GM19351 (cell line): ENCODE measurements at regions not wholly inside any gene's neighbourhood (a gene's known extent, or its start where the extent isn't known, plus 50 kb on each side); places are given as distances from the start of the nearest gene placed in this dataset.

ENCODE experiments used
- ATAC-seq: cut with Tn5 transposase; IDR thresholded peaks from one replicate; pipeline ENCODE4 v1.9.1; 2021; ENCODE audit warnings: mild to moderate bottlenecking, moderate library complexity; ENCODE audit not compliant: unreplicated experiment

- ATAC-seq, result no peak
These were observed 64.4 kb downstream of the DIO2 start for GRCh38 chr14:80146941-80147340.

- ATAC-seq, result no peak
These were observed 74.9 kb downstream of the DIO2 start for GRCh38 chr14:80136358-80136757.

GRCh38 chr14:80135305-80136088 is 75.8 kb downstream of the DIO2 start:
- ATAC-seq, result no peak

GRCh38 chr14:80134321-80134720 is 77.0 kb downstream of the DIO2 start:
- ATAC-seq, result no peak

- ATAC-seq, result no peak
These were observed 77.8 kb downstream of the DIO2 start for GRCh38 chr14:80133457-80133856.

- ATAC-seq, result no peak
These were observed 83.8 kb downstream of the DIO2 start for GRCh38 chr14:80127466-80127865.

GRCh38 chr14:80124794-80125193 is 86.5 kb downstream of the DIO2 start:
- no peak for ATAC-seq

GRCh38 chr14:80117876-80118275 is 93.4 kb downstream of the DIO2 start:
- ATAC-seq, result no peak

- ATAC-seq, result no peak
These were observed 95.1 kb downstream of the DIO2 start for GRCh38 chr14:80116157-80116556.

- ATAC-seq, result no peak
These were observed 100.6 kb downstream of the DIO2 start for GRCh38 chr14:80110721-80111120.

GRCh38 chr14:80109055-80109454 is 102.2 kb downstream of the DIO2 start:
- no peak for ATAC-seq

- no peak for ATAC-seq
These were observed 102.9 kb downstream of the DIO2 start for GRCh38 chr14:80108430-80108829.

- no peak for ATAC-seq
These were observed 105.8 kb downstream of the DIO2 start for GRCh38 chr14:80105488-80105994.

- ATAC-seq, result no peak
These were observed 109.5 kb downstream of the DIO2 start for GRCh38 chr14:80101835-80102234.

GRCh38 chr14:80100681-80101080 is 110.6 kb downstream of the DIO2 start:
- ATAC-seq, result no peak

- ATAC-seq, result no peak
These were observed 115.7 kb downstream of the DIO2 start for GRCh38 chr14:80095623-80096022.

GRCh38 chr14:80087411-80087810 is 123.9 kb downstream of the DIO2 start:
- no peak for ATAC-seq

GRCh38 chr14:80084196-80084595 is 127.1 kb downstream of the DIO2 start:
- ATAC-seq, result no peak

- ATAC-seq, result no peak
These were observed 130.7 kb downstream of the DIO2 start for GRCh38 chr14:80080601-80081000.

GRCh38 chr14:80078501-80078900 is 132.8 kb downstream of the DIO2 start:
- ATAC-seq, result no peak

- no peak for ATAC-seq
These were observed 134.0 kb downstream of the DIO2 start for GRCh38 chr14:80077262-80077661.

GRCh38 chr14:80074900-80075574 is 136.3 kb downstream of the DIO2 start:
- ATAC-seq, result no peak
